CD4-positive, alpha-beta T cell (primary cell): ENCODE measurements at regions not wholly inside any gene's neighbourhood (a gene's known extent, or its start where the extent isn't known, plus 50 kb on each side); places are given as distances from the start of the nearest gene placed in this dataset.

ENCODE experiments used
- ATAC-seq: fragments of 200-7000 bp; cut with Tn5 transposase; one replicate; pipeline ENCODE4 v1.10.0; 2022; ENCODE audit warnings: mild to moderate bottlenecking; ENCODE audit not compliant: poor library complexity
- CTCF ChIA-PET: fragments of 350-600 bp; sonication (Branson Sonifier 250); formaldehyde crosslinking; loops from one replicate; lab custom pipeline; 2021; ENCODE audit warnings: antibody characterized with exemption, inconsistent platforms; lab: Charles Lee
- POLR2A ChIA-PET: fragments of 350-600 bp; sonication (Branson Sonifier 250); formaldehyde crosslinking; loops from one replicate; lab custom pipeline; 2021; ENCODE audit warnings: antibody characterized with exemption, inconsistent platforms; lab: Charles Lee
- DNase-seq, 14 experiments: peaks; one replicate each; pipeline ENCODE4 v3.0.0-alpha.2; 2013 to 2020; ENCODE audit warnings: mixed read lengths in 2 of 14
- H3K27ac ChIP-seq, 2 donors: one replicate each; pipeline versions ENCODE4 v1.5.1 to v1.7.0; 2013; ENCODE audit warnings: low read length in 2 of 2, low read depth in 1 of 2, mild to moderate bottlenecking in 1 of 2
- H3K27me3 ChIP-seq, 2 experiments: 1 replicate in 1 of 2; 2 replicates in 1 of 2; pipeline versions ENCODE4 v1.6.1 to v1.7.0; 2013; ENCODE audit warnings: low read length in 2 of 2, control low read depth in 1 of 2, mild to moderate bottlenecking in 1 of 2, moderate library complexity in 1 of 2; ENCODE audit not compliant: insufficient read depth in 2 of 2, control insufficient read depth in 1 of 2
- H3K36me3 ChIP-seq: one replicate; pipeline ENCODE4 v1.6.1; 2013; ENCODE audit warnings: low read length, control low read depth; ENCODE audit not compliant: insufficient read depth
- H3K4me1 ChIP-seq: one replicate; pipeline ENCODE4 v1.6.1; 2013; ENCODE audit warnings: low read length, control low read depth; ENCODE audit not compliant: insufficient read depth
- H3K4me3 ChIP-seq: one replicate; pipeline ENCODE4 v1.5.1; 2013; ENCODE audit warnings: mild to moderate bottlenecking, low read length, moderate library complexity
- H3K9me3 ChIP-seq, 2 experiments: 1 replicate in 1 of 2; 2 replicates in 1 of 2; pipeline versions ENCODE4 v1.6.1 to v1.7.0; 2013; ENCODE audit warnings: low read length in 2 of 2, mild to moderate bottlenecking in 2 of 2, control low read depth in 1 of 2, moderate library complexity in 1 of 2; ENCODE audit not compliant: control insufficient read depth in 1 of 2, insufficient read depth in 1 of 2
- H3K27ac Mint-ChIP-seq: one replicate; pipeline ENCODE4 v1.8.0; 2020; ENCODE audit warnings: mixed read lengths
- H3K27me3 Mint-ChIP-seq: one replicate; pipeline ENCODE4 v1.8.0; 2021; ENCODE audit warnings: mixed read lengths
- H3K36me3 Mint-ChIP-seq: one replicate; pipeline ENCODE4 v1.8.0; 2021; ENCODE audit warnings: low read depth, mixed read lengths
- H3K4me1 Mint-ChIP-seq: one replicate; pipeline ENCODE4 v1.8.0; 2021; ENCODE audit warnings: low read depth, mixed read lengths
- H3K4me3 Mint-ChIP-seq: one replicate; pipeline ENCODE4 v1.8.0; 2020; ENCODE audit warnings: mild to moderate bottlenecking, mixed read lengths
- H3K9me3 Mint-ChIP-seq: one replicate; pipeline ENCODE4 v1.8.0; 2020; ENCODE audit warnings: mixed read lengths
- CTCF ChIP-seq: fragments of 200-600 bp; IDR thresholded peaks from one replicate; pipeline ENCODE4 v1.8.0; 2022; ENCODE audit warnings: antibody characterized with exemption, mild to moderate bottlenecking
- intact Hi-C, 2 experiments: fragments of 100-400 bp; cut with DNase I in 1 of 2; cut with micrococcal nuclease in 1 of 2; formaldehyde crosslinking; loops; one replicate each; pipeline versions ENCODE4 v1.15.1 to v1.9.0; 2023 to 2025; cut with DNase I, micrococcal nuclease

DNA sequence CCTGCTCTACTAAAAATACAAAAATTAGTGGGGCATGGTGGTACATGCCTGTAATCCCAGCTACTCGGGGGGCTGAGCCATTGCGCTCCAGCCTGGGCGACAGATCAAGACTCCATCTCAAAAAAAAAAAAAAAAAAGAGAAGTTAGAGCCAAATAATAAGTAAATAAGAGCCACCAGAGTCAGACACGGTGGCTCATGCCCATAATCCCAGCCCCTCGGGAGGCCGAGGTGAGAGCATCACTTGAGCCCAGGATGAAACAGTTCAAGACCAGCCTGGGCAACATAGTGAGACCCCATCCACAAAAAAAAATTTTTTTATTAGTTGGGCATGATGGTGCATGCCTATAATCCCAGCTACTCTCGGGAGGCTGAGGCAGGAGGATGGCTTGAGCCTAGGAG lies 85.8 kb upstream of the LARP1 start:
- H3K27ac ChIP-seq = no peak overlapping the region
- ChIA-PET POLR2A (no interaction called here), CTCF (no interaction called here)
- no peak overlapping the region for H3K4me3 Mint-ChIP-seq
- no peak overlapping the region for H3K4me3 ChIP-seq
- no peaks in the 10 kb centered on the region for H3K9me3 Mint-ChIP-seq
- no peaks in the 10 kb centered on the region for H3K27me3 Mint-ChIP-seq
- peaks cover 10 to 30% of the 10 kb centered on the region in 2 experiments for H3K9me3 ChIP-seq
- no peaks in the 10 kb centered on the region for H3K27me3 ChIP-seq
- intact Hi-C loops = no loop called here
- ATAC-seq (no peak), DNase-seq (no peak)
- H3K27ac Mint-ChIP-seq = no peak overlapping the region
- peaks cover 6% of the 10 kb centered on the region for H3K36me3 Mint-ChIP-seq
- H3K4me1 Mint-ChIP-seq = no peaks in the 10 kb centered on the region
- TF ChIP-seq CTCF = no peak
- no peaks in the 10 kb centered on the region for H3K36me3 ChIP-seq
- H3K4me1 ChIP-seq = no peaks in the 10 kb centered on the region

- H3K4me1 ChIP-seq = no peaks in the 10 kb centered on the region
- ATAC-seq (no peak), DNase-seq (no peak)
- no peaks in the 10 kb centered on the region for H3K9me3 Mint-ChIP-seq
- no peak overlapping the region for H3K4me3 ChIP-seq
- intact Hi-C loops = no loop called here
- no peaks in the 10 kb centered on the region for H3K4me1 Mint-ChIP-seq
- H3K36me3 Mint-ChIP-seq = peaks cover 6% of the 10 kb centered on the region
- POLR2A ChIA-PET = no interaction called here
- no peaks in the 10 kb centered on the region for H3K36me3 ChIP-seq
- no peak overlapping the region for H3K27ac Mint-ChIP-seq
- TF ChIP-seq CTCF = no peak
- no peaks in the 10 kb centered on the region for H3K27me3 Mint-ChIP-seq
- peaks cover 14 to 39% of the 10 kb centered on the region in 2 experiments for H3K9me3 ChIP-seq
- no peaks in the 10 kb centered on the region for H3K27me3 ChIP-seq
- H3K27ac ChIP-seq = no peak overlapping the region
- no peak overlapping the region for H3K4me3 Mint-ChIP-seq
- CTCF ChIA-PET = no interaction called here
Observed at GRCh38 chr5:154664869-154665268, 90.3 kb upstream of the LARP1 start.

DNA sequence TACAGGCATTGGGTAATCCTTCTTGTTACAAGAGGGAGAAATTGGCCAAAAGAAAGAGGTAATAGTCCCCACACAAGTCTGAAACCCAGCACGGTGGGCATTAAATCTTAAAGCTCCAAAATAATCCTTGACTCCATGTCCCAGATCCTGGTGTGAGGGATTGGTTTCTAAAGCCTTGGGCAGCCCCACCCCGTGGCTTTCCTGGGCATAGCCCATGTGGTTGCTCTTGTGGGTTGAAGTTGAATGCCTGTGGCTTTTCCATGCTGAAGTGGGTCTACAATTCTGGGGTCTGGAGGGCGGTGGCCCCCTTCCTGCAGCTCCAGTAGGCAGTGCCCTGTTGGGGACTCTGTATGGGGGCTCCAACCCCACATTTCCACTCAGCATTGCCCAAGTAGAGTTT lies 91.8 kb upstream of the LARP1 start:
- Mint-ChIP-seq H3K27me3 (no peaks in the 10 kb centered on the region), H3K36me3 (peaks cover 6% of the 10 kb centered on the region), H3K9me3 (no peaks in the 10 kb centered on the region), H3K4me3 (no peak overlapping the region), H3K27ac (no peak overlapping the region), H3K4me1 (no peaks in the 10 kb centered on the region)
- peaks cover 14 to 38% of the 10 kb centered on the region in 2 experiments for H3K9me3 ChIP-seq
- no peak overlapping the region for H3K4me3 ChIP-seq
- H3K4me1 ChIP-seq = no peaks in the 10 kb centered on the region
- no peak for TF ChIP-seq CTCF
- intact Hi-C loops = no loop called here
- DNase-seq (no peak), ATAC-seq (no peak)
- no peaks in the 10 kb centered on the region for H3K27me3 ChIP-seq
- no peak overlapping the region for H3K27ac ChIP-seq
- ChIA-PET CTCF (no interaction called here), POLR2A (no interaction called here)
- H3K36me3 ChIP-seq = no peaks in the 10 kb centered on the region
